Caco-2 (cell line): ENCODE measurements at regions not wholly inside any gene's neighbourhood (a gene's known extent, or its start where the extent isn't known, plus 50 kb on each side); places are given as distances from the start of the nearest gene placed in this dataset.
A peak's percentile ranks its signal among the peaks of the same experiment; 100 is the strongest.

ENCODE experiments used
- BruUV-seq: library from RNA; stranded (reverse); fragments of 400-500 nt; replicated peaks from 2 replicates; lab custom pipeline; 2021; lab: Mats Ljungman, UMichigan
- CTCF ChIA-PET: fragments of 300-600 bp; sonication (Branson Sonifier 250); formaldehyde crosslinking; loops from one replicate; lab custom pipeline; 2022; ENCODE audit warnings: antibody characterized with exemption; lab: Charles Lee
- POLR2A ChIA-PET: fragments of 300-600 bp; sonication (Branson Sonifier 250); formaldehyde crosslinking; loops from one replicate; lab custom pipeline; 2022; ENCODE audit warnings: antibody characterized with exemption; lab: Charles Lee
- DNase-seq, 2 experiments: peaks; one replicate each; pipeline versions ENCODE4 v3.0.0 to v3.0.0-alpha.2; 2020 to 2022
- H3K27me3 ChIP-seq: replicated peaks from 2 replicates; pipeline ENCODE4 v1.6.0; 2011; ENCODE audit warnings: low read length; ENCODE audit not compliant: control insufficient read depth, insufficient read depth
- H3K36me3 ChIP-seq: 2 replicates; pipeline ENCODE4 v1.5.1; 2011; ENCODE audit warnings: low read length; ENCODE audit not compliant: control insufficient read depth, insufficient read depth
- H3K4me1 ChIP-seq: fragments of 250-450 bp; sonication (Bioruptor Pico); 2 replicates; pipeline ENCODE4 v1.5.1; 2020; ENCODE audit warnings: mild to moderate bottlenecking
- H3K4me3 ChIP-seq: 2 replicates; pipeline ENCODE4 v1.5.1; 2011; ENCODE audit warnings: low read depth, mild to moderate bottlenecking, control low read depth, low read length
- H3K9me3 ChIP-seq: fragments of 250-450 bp; sonication (Bioruptor Pico); 2 replicates; pipeline ENCODE4 v1.5.1; 2020; ENCODE audit warnings: mild to moderate bottlenecking, moderate library complexity
- H3K27ac Mint-ChIP-seq: one replicate; pipeline ENCODE4 v1.8.0; 2022; ENCODE audit warnings: mixed read lengths; ENCODE audit not compliant: unreplicated experiment
- H3K27me3 Mint-ChIP-seq: one replicate; pipeline ENCODE4 v1.8.0; 2022; ENCODE audit warnings: mixed read lengths; ENCODE audit not compliant: insufficient read depth, unreplicated experiment
- H3K36me3 Mint-ChIP-seq: one replicate; pipeline ENCODE4 v1.8.0; 2022; ENCODE audit warnings: mild to moderate bottlenecking, mixed read lengths; ENCODE audit not compliant: insufficient read depth, unreplicated experiment
- H3K4me1 Mint-ChIP-seq: one replicate; pipeline ENCODE4 v1.8.0; 2022; ENCODE audit warnings: low read depth, mixed read lengths; ENCODE audit not compliant: unreplicated experiment
- H3K4me3 Mint-ChIP-seq: one replicate; pipeline ENCODE4 v1.8.0; 2022; ENCODE audit warnings: mild to moderate bottlenecking, moderate library complexity, mixed read lengths; ENCODE audit not compliant: unreplicated experiment
- H3K9me3 Mint-ChIP-seq: one replicate; pipeline ENCODE4 v1.8.0; 2022; ENCODE audit warnings: mixed read lengths; ENCODE audit not compliant: unreplicated experiment
- CTCF ChIP-seq, 2 experiments: fragments of 200-600 bp in 1 of 2; IDR thresholded peaks; 1 replicate in 1 of 2; 2 replicates in 1 of 2; pipeline versions ENCODE4 v1.5.1 to v1.8.0; 2011 to 2022; ENCODE audit warnings: antibody characterized with exemption in 1 of 2, control low read depth in 1 of 2, inconsistent platforms in 1 of 2, low read depth in 1 of 2, low read length in 1 of 2, mild to moderate bottlenecking in 1 of 2, moderate library complexity in 1 of 2; ENCODE audit not compliant: insufficient read depth in 1 of 2, severe bottlenecking in 1 of 2, unreplicated experiment in 1 of 2
- intact Hi-C: fragments of 100-400 bp; cut with micrococcal nuclease; formaldehyde crosslinking; loops from one replicate; pipeline ENCODE4 v1.10.0; 2022; ENCODE audit not compliant: unreplicated experiment

- ChIA-PET CTCF (no interaction called here), POLR2A (no interaction called here)
- no peaks in the 10 kb centered on the region for H3K36me3 Mint-ChIP-seq
Observed at GRCh38 chrX:23483396-23483795, 148.7 kb downstream of the PTCHD1 start.

GRCh38 chrX:23493941-23494374, 159.3 kb downstream of the PTCHD1 start:
- DNase-seq = peak; percentile 6 to 24
- CTCF ChIA-PET = no interaction called here
- no TSS peak for BruUV-seq

More at GRCh38 chrX:23483396-23483795, 148.7 kb downstream of the PTCHD1 start:
- DNase-seq = no peak
- H3K9me3 ChIP-seq = no peaks in the 10 kb centered on the region
- Mint-ChIP-seq H3K4me1 (no peaks in the 10 kb centered on the region), H3K4me3 (no peak overlapping the region), H3K27me3 (peaks cover 3% of the 10 kb centered on the region), H3K9me3 (peaks cover 7% of the 10 kb centered on the region), H3K27ac (no peak overlapping the region)
- H3K4me3 ChIP-seq = no peak overlapping the region
- H3K27me3 ChIP-seq = no peaks in the 10 kb centered on the region
- no TSS peak for BruUV-seq
- TF ChIP-seq CTCF (IDR thresholded peaks at IDR 0.05; ENCODE audit: insufficient read depth in 1 of 2, low read depth in 1 of 2, low read length in 1 of 2, severe bottlenecking in 1 of 2, unreplicated experiment in 1 of 2) = no peak
- no peaks in the 10 kb centered on the region for H3K36me3 ChIP-seq
- no peaks in the 10 kb centered on the region for H3K4me1 ChIP-seq
- intact Hi-C loops = no loop called here

GRCh38 chrX:23494741-23495140, 160.1 kb downstream of the PTCHD1 start:
- Mint-ChIP-seq H3K27ac (no peak overlapping the region), H3K9me3 (no peaks in the 10 kb centered on the region), H3K4me1 (no peaks in the 10 kb centered on the region), H3K27me3 (no peaks in the 10 kb centered on the region), H3K4me3 (no peak overlapping the region), H3K36me3 (no peaks in the 10 kb centered on the region)
- no TSS peak for BruUV-seq
- Histone ChIP-seq H3K9me3 (no peaks in the 10 kb centered on the region), H3K4me1 (no peaks in the 10 kb centered on the region), H3K36me3 (no peaks in the 10 kb centered on the region), H3K27me3 (no peaks in the 10 kb centered on the region), H3K4me3 (no peak overlapping the region)
- intact Hi-C loops = no loop called here
- DNase-seq = no peak
- ChIA-PET POLR2A (no interaction called here), CTCF (no interaction called here)
- TF ChIP-seq CTCF (IDR thresholded peaks at IDR 0.05; ENCODE audit: insufficient read depth in 1 of 2, low read depth in 1 of 2, low read length in 1 of 2, severe bottlenecking in 1 of 2, unreplicated experiment in 1 of 2) = no peak

More at GRCh38 chrX:23493941-23494374, 159.3 kb downstream of the PTCHD1 start:
- no peaks in the 10 kb centered on the region for H3K9me3 Mint-ChIP-seq
- H3K9me3 ChIP-seq = no peaks in the 10 kb centered on the region
- H3K27me3 ChIP-seq = no peaks in the 10 kb centered on the region
- no peaks in the 10 kb centered on the region for H3K36me3 ChIP-seq
- POLR2A ChIA-PET = no interaction called here
- no peaks in the 10 kb centered on the region for H3K4me1 ChIP-seq
- H3K4me3 Mint-ChIP-seq = no peak overlapping the region
- TF ChIP-seq CTCF (IDR thresholded peaks at IDR 0.05; ENCODE audit: insufficient read depth in 1 of 2, low read depth in 1 of 2, low read length in 1 of 2, severe bottlenecking in 1 of 2, unreplicated experiment in 1 of 2) = no peak
- H3K27ac Mint-ChIP-seq = no peak overlapping the region
- H3K27me3 Mint-ChIP-seq = no peaks in the 10 kb centered on the region
- intact Hi-C loops = no loop called here
- H3K4me1 Mint-ChIP-seq = no peaks in the 10 kb centered on the region
- no peaks in the 10 kb centered on the region for H3K36me3 Mint-ChIP-seq
- H3K4me3 ChIP-seq = no peak overlapping the region
